ENCODE measurements at regions not wholly inside any gene's neighbourhood (a gene's known extent, or its start where the extent isn't known, plus 50 kb on each side); places are given as distances from the start of the nearest gene placed in this dataset.

GRCh38 chr2:8044046-8044594 is 637.7 kb upstream of the ID2 start:
- H3K56ac ChIP-seq (ENCODE audit: insufficient read length, low read depth, low read length): no peak overlapping the region
- no peak overlapping the region for H4K91ac ChIP-seq (ENCODE audit: insufficient read length, low read depth, low read length)
- peaks cover 0 to 4% of the 10 kb centered on the region in 2 experiments; a peak in 2 of 4 replicates for H3K4me1 Mint-ChIP-seq
- no peak overlapping the region for H3K4me2 ChIP-seq (ENCODE audit: insufficient read depth, insufficient read length, low read length)
- no peak overlapping the region for H3K18ac ChIP-seq (ENCODE audit: insufficient read length, low read depth, low read length)
- no peak overlapping the region for H2BK20ac ChIP-seq (ENCODE audit: low read depth, low read length, poor library complexity, severe bottlenecking)
- TF ChIP-seq, protein P1, sequence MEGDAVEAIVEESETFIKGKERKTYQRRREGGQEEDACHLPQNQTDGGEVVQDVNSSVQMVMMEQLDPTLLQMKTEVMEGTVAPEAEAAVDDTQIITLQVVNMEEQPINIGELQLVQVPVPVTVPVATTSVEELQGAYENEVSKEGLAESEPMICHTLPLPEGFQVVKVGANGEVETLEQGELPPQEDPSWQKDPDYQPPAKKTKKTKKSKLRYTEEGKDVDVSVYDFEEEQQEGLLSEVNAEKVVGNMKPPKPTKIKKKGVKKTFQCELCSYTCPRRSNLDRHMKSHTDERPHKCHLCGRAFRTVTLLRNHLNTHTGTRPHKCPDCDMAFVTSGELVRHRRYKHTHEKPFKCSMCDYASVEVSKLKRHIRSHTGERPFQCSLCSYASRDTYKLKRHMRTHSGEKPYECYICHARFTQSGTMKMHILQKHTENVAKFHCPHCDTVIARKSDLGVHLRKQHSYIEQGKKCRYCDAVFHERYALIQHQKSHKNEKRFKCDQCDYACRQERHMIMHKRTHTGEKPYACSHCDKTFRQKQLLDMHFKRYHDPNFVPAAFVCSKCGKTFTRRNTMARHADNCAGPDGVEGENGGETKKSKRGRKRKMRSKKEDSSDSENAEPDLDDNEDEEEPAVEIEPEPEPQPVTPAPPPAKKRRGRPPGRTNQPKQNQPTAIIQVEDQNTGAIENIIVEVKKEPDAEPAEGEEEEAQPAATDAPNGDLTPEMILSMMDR (conservative IDR thresholded peaks at IDR 0.05): no peak
- no peak overlapping the region for H3K4ac ChIP-seq (ENCODE audit: low read depth, low read length)
- H3K14ac ChIP-seq (ENCODE audit: insufficient read depth, low read length): no peak overlapping the region
- no peak overlapping the region for H3K23ac ChIP-seq (ENCODE audit: insufficient read length, low read depth, low read length)
- no peak overlapping the region for H3T11ph ChIP-seq (ENCODE audit: low read length)
- H3K27ac ChIP-seq (ENCODE audit: insufficient read length, low read depth, low read length): no peak overlapping the region
- no peak overlapping the region for H2BK15ac ChIP-seq (ENCODE audit: low read depth, low read length)
- H3K27ac Mint-ChIP-seq: no peak overlapping the region
- no peak overlapping the region for H2BK120ac ChIP-seq (ENCODE audit: low read depth, low read length, poor library complexity, severe bottlenecking)
- peaks cover 3% of the 10 kb centered on the region for H3K27me3 Mint-ChIP-seq (ENCODE audit: low read depth)
- H2BK5ac ChIP-seq (ENCODE audit: insufficient read length, low read length): no peak overlapping the region
- no peak overlapping the region for H2AK5ac ChIP-seq (ENCODE audit: insufficient read length, low read length)
- no peaks in the 10 kb centered on the region for H3K79me2 ChIP-seq (ENCODE audit: insufficient read depth, low read length)
- H3K9me3 Mint-ChIP-seq: peaks cover 12% of the 10 kb centered on the region in 2 experiments
- no peak overlapping the region for H3K9ac ChIP-seq (ENCODE audit: extremely low read depth, insufficient read length, low read length)
- H3K36me3 Mint-ChIP-seq (ENCODE audit: insufficient read depth in 1 of 3, low read depth in 3 of 3): peaks cover 0 to 15% (median 7%) of the 10 kb centered on the region in 3 experiments; a peak in 3 of 7 replicates
- no peaks in the 10 kb centered on the region for H3K27me3 ChIP-seq (ENCODE audit: insufficient read depth, low read length)
- H4K5ac ChIP-seq (ENCODE audit: insufficient read length, low read depth, low read length): no peak overlapping the region
- no peaks in the 10 kb centered on the region for H3K9me3 ChIP-seq (ENCODE audit: control insufficient read depth, low read depth, low read length)
- no peaks in the 10 kb centered on the region for H4K20me1 ChIP-seq (ENCODE audit: control insufficient read depth, insufficient read depth, insufficient read length)
- no peaks in the 10 kb centered on the region for H3K4me1 ChIP-seq (ENCODE audit: insufficient read depth, low read length)
- DNase-seq: no peak
- H3K79me1 ChIP-seq (ENCODE audit: insufficient read depth, low read depth, low read length, poor library complexity, severe bottlenecking): no peaks in the 10 kb centered on the region
- H3K4me3 Mint-ChIP-seq: no peak overlapping the region
- H3K23me2 ChIP-seq (ENCODE audit: insufficient read length, low read depth, low read length, poor library complexity, severe bottlenecking): no peaks in the 10 kb centered on the region
- no peak overlapping the region for H2AFZ ChIP-seq (ENCODE audit: low read length)
- H2BK12ac ChIP-seq (ENCODE audit: insufficient read length, low read depth, low read length): no peak overlapping the region
- WGBS (ENCODE audit: extremely low coverage, insufficient read length, low lambda C conversion rate): no CpG with 5 or more reads among the region's 4 CpGs
- no peak overlapping the region for H4K8ac ChIP-seq (replicated peaks; ENCODE audit: insufficient read length, low read depth, low read length)

Measured in H9 (cell line).